Rectal smooth muscle tissue (tissue), 1 donor: ENCODE measurements at regions not wholly inside any gene's neighbourhood (a gene's known extent, or its start where the extent isn't known, plus 50 kb on each side); places are given as distances from the start of the nearest gene placed in this dataset.

Source experiments
- H3K27ac ChIP-seq: one replicate; pipeline ENCODE4 v1.7.0; 2013; ENCODE audit warnings: low read depth, low read length, inconsistent platforms
- H3K27me3 ChIP-seq: one replicate; pipeline ENCODE4 v1.7.0; 2013; ENCODE audit warnings: low read length; ENCODE audit not compliant: control insufficient read depth, insufficient read depth
- H3K36me3 ChIP-seq: one replicate; pipeline ENCODE4 v1.7.0; 2013; ENCODE audit warnings: low read length; ENCODE audit not compliant: control insufficient read depth, insufficient read depth
- H3K4me1 ChIP-seq: one replicate; pipeline ENCODE4 v1.7.0; 2013; ENCODE audit warnings: low read length; ENCODE audit not compliant: control insufficient read depth, insufficient read depth
- H3K4me3 ChIP-seq: one replicate; pipeline ENCODE4 v1.7.0; 2013; ENCODE audit warnings: low read length
- H3K9ac ChIP-seq: one replicate; pipeline ENCODE4 v1.7.0; 2013; ENCODE audit warnings: low read length

DNA sequence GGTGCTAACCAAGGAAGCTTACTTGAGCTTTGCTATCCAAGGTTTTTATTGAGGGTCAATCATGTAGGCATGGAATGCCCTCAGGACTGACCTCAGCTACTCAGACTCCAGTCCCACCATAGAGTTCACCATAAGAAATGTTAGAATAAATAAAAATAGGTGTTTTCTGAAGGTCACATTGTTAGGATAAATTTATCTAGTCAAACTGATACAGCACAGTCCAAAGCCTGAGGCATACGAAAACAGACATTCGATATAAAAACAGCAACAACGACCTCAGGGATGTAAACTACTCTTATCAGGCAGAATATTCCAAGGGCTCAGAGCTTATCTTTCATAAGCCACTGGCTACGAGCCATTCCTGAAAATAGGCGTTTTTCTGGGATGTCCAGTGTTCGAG lies 690.6 kb downstream of the MCTP2 start:
- Histone ChIP-seq H3K9ac (no peak overlapping the region), H3K27ac (no peak overlapping the region), H3K27me3 (no peaks in the 10 kb centered on the region), H3K4me3 (no peak overlapping the region), H3K4me1 (no peaks in the 10 kb centered on the region), H3K36me3 (no peaks in the 10 kb centered on the region)

GRCh38 chr15:94924057-94924456 lies 692.7 kb downstream of the MCTP2 start:
- Histone ChIP-seq H3K27ac (no peak overlapping the region), H3K4me3 (no peak overlapping the region), H3K4me1 (no peaks in the 10 kb centered on the region), H3K36me3 (no peaks in the 10 kb centered on the region), H3K9ac (no peak overlapping the region), H3K27me3 (no peaks in the 10 kb centered on the region)

DNA sequence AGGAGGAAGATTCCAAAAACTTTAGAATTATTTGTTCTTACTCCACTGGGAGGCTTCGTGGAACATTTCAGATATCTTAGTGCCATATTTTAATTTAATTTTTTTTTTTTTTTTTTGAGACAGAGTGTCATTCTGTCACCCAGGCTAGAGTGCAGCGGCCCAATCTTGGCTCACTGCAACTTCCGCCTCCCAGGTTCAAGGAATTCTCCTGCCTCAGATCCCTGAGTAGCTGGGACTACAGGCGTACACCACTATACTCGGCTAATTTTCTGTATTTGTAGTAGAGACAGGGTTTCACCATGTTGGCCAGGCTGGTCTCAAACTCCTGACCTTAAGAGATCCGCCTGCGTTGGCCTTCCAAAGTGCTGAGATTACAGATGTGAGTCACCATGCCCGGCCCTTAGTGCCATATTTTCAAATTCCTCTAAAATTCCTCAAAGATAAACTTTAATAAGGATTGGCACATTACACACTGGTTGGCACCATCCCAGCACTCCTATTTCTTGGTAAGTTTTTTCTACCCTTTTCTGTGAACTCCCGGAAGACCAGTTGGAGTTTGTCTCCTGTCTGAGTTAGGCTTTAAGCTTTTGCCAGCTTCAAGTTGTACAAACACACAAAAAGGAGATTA lies 693.7 kb downstream of the MCTP2 start:
- Histone ChIP-seq H3K4me1 (no peaks in the 10 kb centered on the region), H3K9ac (no peak overlapping the region), H3K27me3 (no peaks in the 10 kb centered on the region), H3K4me3 (no peak overlapping the region), H3K36me3 (no peaks in the 10 kb centered on the region), H3K27ac (no peak overlapping the region)

DNA sequence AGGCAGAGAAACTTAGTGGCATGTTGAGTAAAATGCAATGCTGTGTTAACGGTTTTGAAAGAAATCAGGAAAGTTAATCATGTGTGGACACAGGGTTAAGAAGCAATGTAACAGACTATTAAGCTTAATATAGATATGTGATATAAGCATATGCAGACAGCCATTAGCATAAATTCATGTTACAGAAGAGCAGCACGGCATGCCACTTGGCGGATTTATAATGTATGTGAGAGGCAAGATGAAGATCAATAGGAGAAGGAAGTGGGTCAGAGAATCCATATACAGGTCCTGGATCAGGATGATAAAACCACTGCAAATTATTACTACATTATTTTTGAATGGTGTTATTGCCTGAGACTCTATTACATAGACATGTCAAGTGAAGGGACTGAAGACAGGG lies 694.3 kb downstream of the MCTP2 start:
- H3K9ac ChIP-seq: no peak overlapping the region
- H3K4me3 ChIP-seq: no peak overlapping the region
- H3K27ac ChIP-seq: no peak overlapping the region
- no peaks in the 10 kb centered on the region for H3K27me3 ChIP-seq
- H3K36me3 ChIP-seq: no peaks in the 10 kb centered on the region
- H3K4me1 ChIP-seq: no peaks in the 10 kb centered on the region

- H3K27me3 ChIP-seq: no peaks in the 10 kb centered on the region
- H3K4me3 ChIP-seq: no peak overlapping the region
- no peaks in the 10 kb centered on the region for H3K36me3 ChIP-seq
- no peaks in the 10 kb centered on the region for H3K4me1 ChIP-seq
- no peak overlapping the region for H3K9ac ChIP-seq
- H3K27ac ChIP-seq: no peak overlapping the region
These were observed 695.6 kb downstream of the MCTP2 start for GRCh38 chr15:94927003-94927402.

- no peak overlapping the region for H3K27ac ChIP-seq
- H3K27me3 ChIP-seq: no peaks in the 10 kb centered on the region
- H3K4me3 ChIP-seq: no peak overlapping the region
- H3K9ac ChIP-seq: no peak overlapping the region
- no peaks in the 10 kb centered on the region for H3K4me1 ChIP-seq
- no peaks in the 10 kb centered on the region for H3K36me3 ChIP-seq
These were observed 697.9 kb downstream of the MCTP2 start for GRCh38 chr15:94929282-94929681.

- no peak overlapping the region for H3K27ac ChIP-seq
- no peaks in the 10 kb centered on the region for H3K4me1 ChIP-seq
- no peak overlapping the region for H3K4me3 ChIP-seq
- H3K36me3 ChIP-seq: no peaks in the 10 kb centered on the region
- no peaks in the 10 kb centered on the region for H3K27me3 ChIP-seq
- no peak overlapping the region for H3K9ac ChIP-seq
These were observed 699.1 kb downstream of the MCTP2 start for GRCh38 chr15:94930441-94930840.

DNA sequence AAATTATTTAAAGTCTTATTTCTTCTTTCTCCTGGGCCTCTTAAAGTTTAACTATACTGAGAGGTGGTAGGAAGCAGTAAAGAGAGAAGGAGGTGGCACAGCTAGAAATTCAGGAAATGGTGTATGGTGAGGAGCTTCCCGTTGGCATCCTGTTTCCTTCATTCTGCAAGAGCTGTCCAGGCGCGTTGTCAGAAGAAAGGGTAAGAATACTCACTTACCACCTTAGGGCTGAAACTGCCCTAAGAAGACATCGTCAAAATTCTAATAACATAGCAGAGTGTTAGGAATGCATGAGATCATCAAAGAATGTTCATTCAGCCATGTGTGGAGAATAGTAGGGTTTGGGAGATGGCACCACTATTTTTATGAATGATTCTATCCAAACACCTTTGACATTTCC lies 699.6 kb downstream of the MCTP2 start:
- H3K9ac ChIP-seq: no peak overlapping the region
- no peaks in the 10 kb centered on the region for H3K4me1 ChIP-seq
- no peaks in the 10 kb centered on the region for H3K27me3 ChIP-seq
- H3K4me3 ChIP-seq: no peak overlapping the region
- H3K27ac ChIP-seq: no peak overlapping the region
- H3K36me3 ChIP-seq: no peaks in the 10 kb centered on the region

DNA sequence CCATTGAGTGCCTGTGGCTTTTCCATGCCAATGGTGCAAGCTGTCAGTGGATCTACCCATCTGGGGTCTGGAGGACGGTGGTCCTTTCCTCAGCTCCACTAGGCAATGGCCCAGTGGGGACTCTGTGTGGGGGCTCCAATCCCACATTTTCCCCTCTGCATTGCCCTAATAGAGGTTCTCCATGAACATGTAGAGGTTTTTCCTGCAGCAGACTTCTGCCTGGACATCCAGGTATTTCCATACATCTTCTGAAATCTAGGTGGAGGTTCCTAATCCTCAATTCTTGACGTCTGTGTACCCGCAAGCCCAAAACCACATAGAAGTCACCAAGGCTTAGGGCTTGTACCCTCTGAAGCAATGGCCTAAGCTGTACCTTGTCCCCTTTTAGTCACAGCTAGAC lies 703.1 kb downstream of the MCTP2 start:
- no peak overlapping the region for H3K4me3 ChIP-seq
- no peak overlapping the region for H3K9ac ChIP-seq
- H3K27ac ChIP-seq: no peak overlapping the region
- H3K36me3 ChIP-seq: no peaks in the 10 kb centered on the region
- no peaks in the 10 kb centered on the region for H3K4me1 ChIP-seq
- H3K27me3 ChIP-seq: no peaks in the 10 kb centered on the region

DNA sequence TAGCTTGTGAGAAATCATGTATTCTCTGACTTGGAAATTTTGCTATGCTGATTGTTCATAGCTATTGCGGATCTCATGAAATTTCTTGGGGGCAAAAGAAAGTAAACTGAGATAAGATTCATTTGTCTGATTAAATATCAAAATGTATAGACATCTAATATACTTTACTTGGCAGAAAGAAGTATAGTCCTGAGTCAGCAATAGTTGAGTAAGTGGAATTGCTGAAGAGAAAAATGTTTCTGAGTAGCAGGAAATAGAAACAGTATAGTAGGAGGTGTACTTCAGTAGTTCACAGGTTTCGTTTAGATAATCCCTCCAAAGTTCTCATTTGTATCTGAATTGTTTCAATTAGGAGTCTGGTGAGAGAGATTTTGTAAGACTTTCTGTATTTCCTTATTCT lies 705.9 kb downstream of the MCTP2 start:
- Histone ChIP-seq H3K9ac (no peak overlapping the region), H3K36me3 (no peaks in the 10 kb centered on the region), H3K27ac (no peak overlapping the region), H3K4me1 (no peaks in the 10 kb centered on the region), H3K27me3 (no peaks in the 10 kb centered on the region), H3K4me3 (no peak overlapping the region)

GRCh38 chr15:94943888-94944287 lies 712.5 kb downstream of the MCTP2 start:
- H3K27me3 ChIP-seq: no peaks in the 10 kb centered on the region
- no peaks in the 10 kb centered on the region for H3K36me3 ChIP-seq
- no peak overlapping the region for H3K27ac ChIP-seq
- no peaks in the 10 kb centered on the region for H3K4me1 ChIP-seq
- no peak overlapping the region for H3K9ac ChIP-seq
- no peak overlapping the region for H3K4me3 ChIP-seq

- Histone ChIP-seq H3K9ac (no peak overlapping the region), H3K36me3 (no peaks in the 10 kb centered on the region), H3K27me3 (no peaks in the 10 kb centered on the region), H3K4me1 (no peaks in the 10 kb centered on the region), H3K27ac (no peak overlapping the region), H3K4me3 (no peak overlapping the region)
These were observed 720.2 kb downstream of the MCTP2 start for GRCh38 chr15:94951538-94951937.

DNA sequence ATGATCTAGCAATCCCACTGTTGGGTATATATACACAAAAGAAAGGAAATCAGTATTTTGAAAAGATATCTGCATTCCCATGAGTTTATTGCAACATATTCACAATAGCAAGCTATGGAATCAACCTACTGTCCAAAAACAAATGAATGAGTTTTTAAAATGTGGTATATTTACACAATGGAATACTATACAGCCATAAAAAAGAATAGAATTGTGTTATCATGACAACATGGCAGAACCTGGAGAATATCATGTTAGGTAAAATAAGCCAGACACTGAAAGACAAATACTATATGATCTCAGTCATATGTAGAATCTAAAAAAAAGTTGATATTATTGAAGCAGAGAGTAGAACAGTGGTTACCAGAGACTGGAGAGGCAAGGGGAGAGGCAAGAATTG lies 732.6 kb downstream of the MCTP2 start:
- Histone ChIP-seq H3K27ac (no peak overlapping the region), H3K4me1 (no peaks in the 10 kb centered on the region), H3K9ac (no peak overlapping the region)

More for the DNA sequence above, 732.6 kb downstream of the MCTP2 start:
- Histone ChIP-seq H3K27me3 (no peaks in the 10 kb centered on the region), H3K36me3 (no peaks in the 10 kb centered on the region), H3K4me3 (no peak overlapping the region)
